Hepatocyte (in vitro differentiated cells): ENCODE measurements at regions not wholly inside any gene's neighbourhood (a gene's known extent, or its start where the extent isn't known, plus 50 kb on each side); places are given as distances from the start of the nearest gene placed in this dataset.

Source experiments
- EZH2 ChIP-seq: fragments of 200-600 bp; sonication (generic); IDR thresholded peaks from 2 replicates; pipeline ENCODE4 v1.6.1; 2016; ENCODE audit warnings: antibody characterized with exemption, mild to moderate bottlenecking, borderline replicate concordance
- EZH2phosphoT487 ChIP-seq: fragments of 200-600 bp; sonication (generic); IDR thresholded peaks from one replicate; pipeline ENCODE4 v1.6.1; 2018; ENCODE audit warnings: antibody characterized with exemption, mild to moderate bottlenecking, low read depth, moderate library complexity; ENCODE audit not compliant: unreplicated experiment, severe bottlenecking
- TF ChIP-seq, protein P1 (sequence below): fragments of 200-600 bp; sonication (generic); IDR thresholded peaks from 2 replicates; pipeline ENCODE4 v1.5.1; 2016; ENCODE audit warnings: antibody characterized with exemption, mild to moderate bottlenecking; ENCODE audit not compliant: poor library complexity

DNA sequence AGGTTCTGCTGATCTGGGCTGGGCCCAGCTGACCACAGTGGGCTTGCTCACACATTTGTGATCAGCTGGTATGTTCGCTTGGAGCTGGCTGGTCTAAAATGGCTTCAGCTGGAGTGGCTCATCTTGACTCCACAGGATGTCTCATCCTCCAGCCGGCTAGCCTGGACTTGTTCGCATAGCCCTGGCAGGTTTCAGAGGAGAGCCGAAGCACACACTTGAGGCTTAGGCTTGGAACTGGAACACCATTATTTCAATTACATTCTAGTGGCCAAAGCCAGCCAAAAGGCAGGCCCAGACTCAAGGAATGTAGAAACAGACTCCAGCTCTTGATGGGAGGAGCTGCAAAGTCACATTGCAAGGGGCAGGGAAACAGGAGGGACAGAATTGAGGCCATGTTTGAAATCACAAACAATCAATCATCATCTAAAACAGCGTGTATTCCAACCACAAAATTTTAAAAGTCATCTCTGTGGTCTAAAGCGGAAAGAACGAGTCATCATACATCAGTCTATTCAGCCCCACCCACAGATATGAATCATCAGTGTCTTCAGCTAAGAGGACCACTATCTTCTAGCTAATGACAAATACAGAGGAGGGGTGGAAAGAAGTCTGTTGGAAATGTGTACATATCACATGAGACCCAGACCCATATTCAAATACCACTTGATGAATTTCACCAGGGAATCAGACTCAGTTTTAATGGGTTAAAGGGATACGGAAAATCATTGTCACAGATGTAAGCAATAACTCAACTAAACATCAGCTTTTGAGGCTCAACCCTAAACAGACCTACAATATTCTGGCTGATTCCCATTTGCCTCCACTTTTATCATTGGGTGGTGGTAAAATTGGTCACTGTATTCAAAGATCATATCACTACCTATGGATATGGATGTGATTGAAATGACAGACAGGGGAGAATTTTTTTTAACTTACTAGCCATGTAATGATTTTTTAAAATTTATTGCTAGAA, 139.0 kb upstream of the MKLN1 start:
- TF ChIP-seq, protein P1, sequence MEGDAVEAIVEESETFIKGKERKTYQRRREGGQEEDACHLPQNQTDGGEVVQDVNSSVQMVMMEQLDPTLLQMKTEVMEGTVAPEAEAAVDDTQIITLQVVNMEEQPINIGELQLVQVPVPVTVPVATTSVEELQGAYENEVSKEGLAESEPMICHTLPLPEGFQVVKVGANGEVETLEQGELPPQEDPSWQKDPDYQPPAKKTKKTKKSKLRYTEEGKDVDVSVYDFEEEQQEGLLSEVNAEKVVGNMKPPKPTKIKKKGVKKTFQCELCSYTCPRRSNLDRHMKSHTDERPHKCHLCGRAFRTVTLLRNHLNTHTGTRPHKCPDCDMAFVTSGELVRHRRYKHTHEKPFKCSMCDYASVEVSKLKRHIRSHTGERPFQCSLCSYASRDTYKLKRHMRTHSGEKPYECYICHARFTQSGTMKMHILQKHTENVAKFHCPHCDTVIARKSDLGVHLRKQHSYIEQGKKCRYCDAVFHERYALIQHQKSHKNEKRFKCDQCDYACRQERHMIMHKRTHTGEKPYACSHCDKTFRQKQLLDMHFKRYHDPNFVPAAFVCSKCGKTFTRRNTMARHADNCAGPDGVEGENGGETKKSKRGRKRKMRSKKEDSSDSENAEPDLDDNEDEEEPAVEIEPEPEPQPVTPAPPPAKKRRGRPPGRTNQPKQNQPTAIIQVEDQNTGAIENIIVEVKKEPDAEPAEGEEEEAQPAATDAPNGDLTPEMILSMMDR = no peak
- no peak for TF ChIP-seq EZH2
- no peak for TF ChIP-seq EZH2phosphoT487
